Keratinocyte (primary cell): ENCODE measurements at regions not wholly inside any gene's neighbourhood (a gene's known extent, or its start where the extent isn't known, plus 50 kb on each side); places are given as distances from the start of the nearest gene placed in this dataset.

ENCODE experiments used
- EZH2 ChIP-seq: IDR thresholded peaks from one replicate; pipeline ENCODE4 v1.6.1; 2012; ENCODE audit warnings: inconsistent platforms, mild to moderate bottlenecking, low read length, moderate library complexity
- TF ChIP-seq, protein P1 (sequence below), 3 experiments: IDR thresholded peaks in 1 of 3; conservative IDR thresholded peaks in 1 of 3; optimal IDR thresholded peaks in 1 of 3; 2 replicates in 2 of 3; 3 replicates in 1 of 3; pipeline versions ENCODE3 to v1.5.1; 2011; ENCODE audit warnings: low read length in 3 of 3, mild to moderate bottlenecking in 3 of 3, moderate library complexity in 2 of 3, control low read depth in 1 of 3, inconsistent platforms in 1 of 3; ENCODE audit not compliant: insufficient read depth in 2 of 3; ENCODE audit errors: extremely low read depth in 1 of 3

DNA sequence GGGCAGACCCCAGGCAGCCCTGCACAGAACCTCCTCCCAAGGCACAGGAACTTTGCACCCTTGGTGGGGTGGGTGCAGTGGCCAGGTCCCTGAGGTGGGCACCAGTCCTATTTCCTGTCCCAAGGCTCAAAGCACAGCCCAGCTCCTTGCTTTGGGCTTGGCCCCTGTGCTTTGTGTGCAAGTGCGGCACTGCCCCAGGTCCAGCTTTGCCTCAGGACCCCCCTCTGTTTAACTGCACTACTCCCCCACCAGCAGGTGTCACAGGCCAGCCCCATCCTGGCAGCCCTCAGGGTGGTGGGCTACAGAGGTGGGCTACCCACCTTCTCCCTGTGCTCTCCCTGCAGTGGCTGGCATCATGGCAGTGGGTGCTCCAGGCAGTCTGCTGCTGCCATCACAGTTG, 2469.0 kb downstream of the PCDH7 start:
- TF ChIP-seq, protein P1, sequence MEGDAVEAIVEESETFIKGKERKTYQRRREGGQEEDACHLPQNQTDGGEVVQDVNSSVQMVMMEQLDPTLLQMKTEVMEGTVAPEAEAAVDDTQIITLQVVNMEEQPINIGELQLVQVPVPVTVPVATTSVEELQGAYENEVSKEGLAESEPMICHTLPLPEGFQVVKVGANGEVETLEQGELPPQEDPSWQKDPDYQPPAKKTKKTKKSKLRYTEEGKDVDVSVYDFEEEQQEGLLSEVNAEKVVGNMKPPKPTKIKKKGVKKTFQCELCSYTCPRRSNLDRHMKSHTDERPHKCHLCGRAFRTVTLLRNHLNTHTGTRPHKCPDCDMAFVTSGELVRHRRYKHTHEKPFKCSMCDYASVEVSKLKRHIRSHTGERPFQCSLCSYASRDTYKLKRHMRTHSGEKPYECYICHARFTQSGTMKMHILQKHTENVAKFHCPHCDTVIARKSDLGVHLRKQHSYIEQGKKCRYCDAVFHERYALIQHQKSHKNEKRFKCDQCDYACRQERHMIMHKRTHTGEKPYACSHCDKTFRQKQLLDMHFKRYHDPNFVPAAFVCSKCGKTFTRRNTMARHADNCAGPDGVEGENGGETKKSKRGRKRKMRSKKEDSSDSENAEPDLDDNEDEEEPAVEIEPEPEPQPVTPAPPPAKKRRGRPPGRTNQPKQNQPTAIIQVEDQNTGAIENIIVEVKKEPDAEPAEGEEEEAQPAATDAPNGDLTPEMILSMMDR (optimal IDR thresholded peaks at IDR 0.05 in 1 of 3, IDR thresholded peaks at IDR 0.05 in 1 of 3, conservative IDR thresholded peaks at IDR 0.05 in 1 of 3; ENCODE audit: extremely low read depth in 1 of 3, insufficient read depth in 2 of 3, low read length in 3 of 3) = no peak
- TF ChIP-seq EZH2 = no peak
